GM04503 (cell line): ENCODE measurements at regions not wholly inside any gene's neighbourhood (a gene's known extent, or its start where the extent isn't known, plus 50 kb on each side); places are given as distances from the start of the nearest gene placed in this dataset.
A peak's percentile ranks its signal among the peaks of the same experiment; 100 is the strongest.
"Not testable (repeated sequence)": the region's sequence is repeated elsewhere in the genome, so short reads cannot be mapped to it uniquely, and the experiment has no call there.

Source experiments
- DNase-seq: peaks from one replicate; pipeline ENCODE4 v3.0.0-alpha.2; 2012; ENCODE audit warnings: low read depth

GRCh38 chr16:51542981-51543815 is 392.1 kb upstream of the SALL1 start:
- DNase-seq: no peak

- no peak for DNase-seq
Observed at GRCh38 chr16:51540259-51540658, 389.2 kb upstream of the SALL1 start.

GRCh38 chr16:51538707-51539498 is 387.8 kb upstream of the SALL1 start:
- DNase-seq: peak; percentile 73

- DNase-seq: no peak
Observed at GRCh38 chr16:51535591-51535990, 384.5 kb upstream of the SALL1 start.

- DNase-seq: no peak
Observed at GRCh38 chr16:51532551-51532950, 381.5 kb upstream of the SALL1 start.

GRCh38 chr16:51531271-51531670 is 380.2 kb upstream of the SALL1 start:
- no peak for DNase-seq

GRCh38 chr16:51527349-51527748 is 376.3 kb upstream of the SALL1 start:
- DNase-seq: no peak

- DNase-seq: no peak
Observed at GRCh38 chr16:51526621-51527020, 375.6 kb upstream of the SALL1 start.

- DNase-seq: peak; percentile 52
Observed at GRCh38 chr16:51524555-51525373, 373.7 kb upstream of the SALL1 start.

- no peak for DNase-seq
Observed at GRCh38 chr16:51524070-51524469, 373.0 kb upstream of the SALL1 start.

- no peak for DNase-seq
Observed at GRCh38 chr16:51523400-51523799, 372.3 kb upstream of the SALL1 start.

GRCh38 chr16:51522902-51523301 is 371.8 kb upstream of the SALL1 start:
- DNase-seq: no peak

- not testable (repeated sequence) for DNase-seq
Observed at GRCh38 chr16:51516960-51517359, 365.9 kb upstream of the SALL1 start.

GRCh38 chr16:51510416-51510815 is 359.3 kb upstream of the SALL1 start:
- no peak for DNase-seq

GRCh38 chr16:51509336-51509735 is 358.3 kb upstream of the SALL1 start:
- DNase-seq: no peak

- peak; percentile 39 for DNase-seq
Observed at GRCh38 chr16:51508490-51509212, 357.6 kb upstream of the SALL1 start.

- no peak for DNase-seq
Observed at GRCh38 chr16:51507286-51507685, 356.2 kb upstream of the SALL1 start.

GRCh38 chr16:51500306-51500705 is 349.2 kb upstream of the SALL1 start:
- no peak for DNase-seq

- no peak for DNase-seq
Observed at GRCh38 chr16:51497541-51498211, 346.6 kb upstream of the SALL1 start.

GRCh38 chr16:51490866-51491265 is 339.8 kb upstream of the SALL1 start:
- DNase-seq: no peak

GRCh38 chr16:51487880-51488279 is 336.8 kb upstream of the SALL1 start:
- DNase-seq: no peak
